NCI-H446 treated with DMSO at 0.1 percent for 48 hours (cell line): ENCODE measurements at regions not wholly inside any gene's neighbourhood (a gene's known extent, or its start where the extent isn't known, plus 50 kb on each side); places are given as distances from the start of the nearest gene placed in this dataset.

Experiments used
- DNase-seq: peaks from one replicate; lab custom pipeline; 2025; lab: John Stamatoyannopoulos, UW

- DNase-seq: no peak
These were observed 70.2 kb upstream of the CD180 start for GRCh38 chr5:67266654-67267350.

- DNase-seq: no peak
These were observed 69.4 kb upstream of the CD180 start for GRCh38 chr5:67265951-67266350.

- no peak for DNase-seq
These were observed 67.2 kb upstream of the CD180 start for GRCh38 chr5:67263656-67264408.

- DNase-seq: no peak
These were observed 66.4 kb upstream of the CD180 start for GRCh38 chr5:67262956-67263355.

GRCh38 chr5:67262206-67262605 lies 65.6 kb upstream of the CD180 start:
- DNase-seq: no peak

DNA sequence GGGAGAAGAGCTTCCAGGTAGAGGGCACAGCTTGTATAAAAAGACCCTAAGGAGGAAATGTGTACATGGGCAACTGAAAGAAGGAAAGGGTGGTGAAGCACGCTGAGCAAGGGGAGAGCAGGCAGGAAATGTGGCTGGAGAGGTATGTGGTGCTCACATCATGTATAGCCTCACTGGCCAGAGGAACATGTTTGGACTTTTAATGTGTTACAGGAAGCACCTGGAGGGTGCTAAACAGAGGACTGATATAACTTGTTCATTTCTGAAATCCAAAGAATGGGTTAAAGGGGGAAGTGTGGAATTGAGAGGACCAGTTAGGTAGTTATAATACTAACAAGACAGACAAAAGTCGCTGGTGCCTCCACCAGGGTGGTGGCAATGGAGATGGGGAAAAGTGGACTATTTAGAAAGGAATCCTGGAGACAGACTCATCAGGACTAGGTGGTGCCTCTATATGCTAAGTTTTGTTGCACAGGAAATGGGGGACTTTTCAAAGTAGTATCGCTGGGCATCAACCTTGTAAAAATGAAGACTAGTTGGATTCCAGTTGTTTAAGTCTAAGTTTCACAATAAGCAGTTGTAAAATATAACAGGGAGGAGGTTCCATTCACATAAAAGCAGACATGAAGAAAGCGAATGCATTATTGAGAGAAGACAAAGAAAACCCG lies 63.1 kb upstream of the CD180 start:
- DNase-seq: no peak

GRCh38 chr5:67257500-67257899 lies 60.9 kb upstream of the CD180 start:
- no peak for DNase-seq

- no peak for DNase-seq
These were observed 60.5 kb upstream of the CD180 start for GRCh38 chr5:67257077-67257476.

DNA sequence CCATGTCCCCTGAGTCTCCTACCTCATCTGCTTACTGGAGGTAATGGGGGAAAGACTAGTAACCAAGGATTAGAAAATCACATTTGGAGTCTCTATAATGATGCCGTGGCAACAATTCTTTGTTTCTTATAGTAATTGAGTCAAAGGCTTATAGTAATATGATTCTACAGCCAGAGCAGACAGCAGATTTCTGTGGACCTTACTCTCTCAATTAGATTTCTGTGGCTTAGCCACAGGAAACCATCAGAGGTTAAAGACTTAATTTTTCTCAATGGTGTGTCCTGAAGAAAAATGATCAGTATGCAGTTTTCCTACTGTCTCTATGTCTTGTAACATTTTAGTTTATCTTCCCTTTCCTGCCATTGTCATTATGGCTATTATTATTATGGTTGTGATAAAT lies 59.3 kb upstream of the CD180 start:
- DNase-seq: no peak

DNA sequence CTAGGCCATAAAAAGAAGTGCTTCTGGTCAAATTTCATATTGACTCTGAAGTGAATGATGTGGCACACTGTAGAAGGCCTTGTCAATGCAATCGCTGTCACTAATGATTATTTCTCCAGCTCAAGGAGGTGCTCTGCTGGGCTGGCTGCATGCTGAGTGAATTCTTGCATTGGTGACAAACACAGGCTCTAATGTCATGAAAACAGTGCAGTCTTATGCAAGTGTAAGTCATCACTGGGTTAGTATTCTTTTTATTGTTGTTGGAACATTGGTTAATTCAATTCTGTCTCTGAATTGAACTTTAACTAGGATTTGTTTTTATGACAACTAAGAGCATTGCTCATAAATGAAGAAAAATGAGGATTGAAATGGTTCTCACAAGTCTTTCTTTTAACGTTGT lies 57.3 kb upstream of the CD180 start:
- DNase-seq: no peak

- DNase-seq: no peak
These were observed 52.9 kb upstream of the CD180 start for GRCh38 chr5:67249590-67249895.

GRCh38 chr5:67248703-67249589 lies 52.3 kb upstream of the CD180 start:
- DNase-seq: no peak

- DNase-seq: no peak
These were observed 50.1 kb upstream of the CD180 start for GRCh38 chr5:67246546-67247268.
